Jurkat, Clone E6-1 (cell line): ENCODE measurements at regions not wholly inside any gene's neighbourhood (a gene's known extent, or its start where the extent isn't known, plus 50 kb on each side); places are given as distances from the start of the nearest gene placed in this dataset.
A peak's percentile ranks its signal among the peaks of the same experiment; 100 is the strongest.
"Not testable (repeated sequence)": the region's sequence is repeated elsewhere in the genome, so short reads cannot be mapped to it uniquely, and the experiment has no call there.

ENCODE experiments used
- DNase-seq: peaks from one replicate; pipeline ENCODE4 v3.0.0-alpha.2; 2011; ENCODE audit warnings: low read depth, low spot score
- H3K4me3 ChIP-seq: 2 replicates; pipeline ENCODE4 v1.5.1; 2011; ENCODE audit warnings: mild to moderate bottlenecking, low read length, control low read depth, moderate library complexity

- DNase-seq: no peak
- no peak overlapping the region for H3K4me3 ChIP-seq
Measured at GRCh38 chr20:12237772-12238171, 320.1 kb downstream of the BTBD3 start.

GRCh38 chr20:12241065-12241464 lies 323.4 kb downstream of the BTBD3 start:
- H3K4me3 ChIP-seq: no peak overlapping the region
- no peak for DNase-seq

GRCh38 chr20:12243327-12243726 lies 325.6 kb downstream of the BTBD3 start:
- H3K4me3 ChIP-seq: no peak overlapping the region
- no peak for DNase-seq

GRCh38 chr20:12248481-12248880 lies 330.8 kb downstream of the BTBD3 start:
- H3K4me3 ChIP-seq: no peak overlapping the region
- DNase-seq: no peak

GRCh38 chr20:12250661-12251060 lies 333.0 kb downstream of the BTBD3 start:
- not testable (repeated sequence) for DNase-seq, H3K4me3 ChIP-seq

- H3K4me3 ChIP-seq: no peak overlapping the region
- no peak for DNase-seq
Measured at GRCh38 chr20:12252793-12253192, 335.1 kb downstream of the BTBD3 start.

- no peak for DNase-seq
- no peak overlapping the region for H3K4me3 ChIP-seq
Measured at GRCh38 chr20:12255461-12255970, 337.8 kb downstream of the BTBD3 start.

- H3K4me3 ChIP-seq: no peak overlapping the region
- DNase-seq: no peak
Measured at GRCh38 chr20:12256806-12257205, 339.1 kb downstream of the BTBD3 start.

- no peak for DNase-seq
- H3K4me3 ChIP-seq: no peak overlapping the region
Measured at GRCh38 chr20:12262747-12263146, 345.1 kb downstream of the BTBD3 start.

GRCh38 chr20:12264711-12265110 lies 347.0 kb downstream of the BTBD3 start:
- no peak for DNase-seq
- H3K4me3 ChIP-seq: no peak overlapping the region

- no peak for DNase-seq
- H3K4me3 ChIP-seq: no peak overlapping the region
Measured at GRCh38 chr20:12265662-12266061, 348.0 kb downstream of the BTBD3 start.

- H3K4me3 ChIP-seq: no peak overlapping the region
- no peak for DNase-seq
Measured at GRCh38 chr20:12269579-12269978, 351.9 kb downstream of the BTBD3 start.

GRCh38 chr20:12270863-12271262 lies 353.2 kb downstream of the BTBD3 start:
- no peak overlapping the region for H3K4me3 ChIP-seq
- DNase-seq: no peak

- no peak overlapping the region for H3K4me3 ChIP-seq
- DNase-seq: peak; percentile 51
Measured at GRCh38 chr20:12276011-12276673, 358.4 kb downstream of the BTBD3 start.

GRCh38 chr20:12287575-12287974 lies 369.9 kb downstream of the BTBD3 start:
- no peak for DNase-seq
- H3K4me3 ChIP-seq: no peak overlapping the region

GRCh38 chr20:12289465-12289864 lies 371.8 kb downstream of the BTBD3 start:
- DNase-seq: no peak
- H3K4me3 ChIP-seq: no peak overlapping the region

- no peak overlapping the region for H3K4me3 ChIP-seq
- DNase-seq: no peak
Measured at GRCh38 chr20:12291386-12291785, 373.7 kb downstream of the BTBD3 start.

- DNase-seq: no peak
Measured at GRCh38 chr20:12293900-12294299, 376.2 kb downstream of the BTBD3 start.

GRCh38 chr20:12294678-12295077 lies 377.0 kb downstream of the BTBD3 start:
- DNase-seq: no peak
- H3K4me3 ChIP-seq: no peak overlapping the region

More at GRCh38 chr20:12293900-12294299, 376.2 kb downstream of the BTBD3 start:
- no peak overlapping the region for H3K4me3 ChIP-seq

GRCh38 chr20:12305188-12305950 lies 387.7 kb downstream of the BTBD3 start:
- no peak for DNase-seq

GRCh38 chr20:12306107-12306506 lies 388.4 kb downstream of the BTBD3 start:
- H3K4me3 ChIP-seq: no peak overlapping the region
- no peak for DNase-seq

More at GRCh38 chr20:12305188-12305950, 387.7 kb downstream of the BTBD3 start:
- H3K4me3 ChIP-seq: no peak overlapping the region
